Hypothalamus (tissue), 51 donors: ENCODE measurements at regions not wholly inside any gene's neighbourhood (a gene's known extent, or its start where the extent isn't known, plus 50 kb on each side); places are given as distances from the start of the nearest gene placed in this dataset.

Experiments
- DNase-seq, 51 donors: peaks; one replicate each; lab custom pipeline; 2025; lab: John Stamatoyannopoulos, UW

GRCh38 chr4:31983246-31983645, 1263.1 kb downstream of the PCDH7 start:
- no peak for DNase-seq

DNA sequence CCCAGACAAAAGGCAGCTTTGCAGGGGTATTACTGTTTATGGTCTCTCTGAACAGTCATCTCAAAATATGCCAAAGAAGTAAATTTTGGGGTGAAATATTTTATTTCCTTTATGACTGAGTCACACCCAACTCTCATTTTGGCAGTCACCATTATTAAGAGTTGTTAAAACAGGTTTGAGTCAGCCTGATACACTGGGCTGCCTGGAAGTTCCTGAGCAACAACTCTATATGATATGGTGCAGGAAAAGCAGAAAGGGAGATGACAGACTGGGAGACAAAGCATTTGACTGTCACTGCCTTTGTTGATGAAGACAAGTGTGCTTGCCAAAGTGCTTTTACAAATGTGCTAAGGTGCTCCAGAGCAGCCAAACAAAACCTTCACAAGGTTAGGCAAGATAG, 1263.5 kb downstream of the PCDH7 start:
- DNase-seq: no peak

GRCh38 chr4:31984872-31985271, 1264.7 kb downstream of the PCDH7 start:
- no peak for DNase-seq

DNA sequence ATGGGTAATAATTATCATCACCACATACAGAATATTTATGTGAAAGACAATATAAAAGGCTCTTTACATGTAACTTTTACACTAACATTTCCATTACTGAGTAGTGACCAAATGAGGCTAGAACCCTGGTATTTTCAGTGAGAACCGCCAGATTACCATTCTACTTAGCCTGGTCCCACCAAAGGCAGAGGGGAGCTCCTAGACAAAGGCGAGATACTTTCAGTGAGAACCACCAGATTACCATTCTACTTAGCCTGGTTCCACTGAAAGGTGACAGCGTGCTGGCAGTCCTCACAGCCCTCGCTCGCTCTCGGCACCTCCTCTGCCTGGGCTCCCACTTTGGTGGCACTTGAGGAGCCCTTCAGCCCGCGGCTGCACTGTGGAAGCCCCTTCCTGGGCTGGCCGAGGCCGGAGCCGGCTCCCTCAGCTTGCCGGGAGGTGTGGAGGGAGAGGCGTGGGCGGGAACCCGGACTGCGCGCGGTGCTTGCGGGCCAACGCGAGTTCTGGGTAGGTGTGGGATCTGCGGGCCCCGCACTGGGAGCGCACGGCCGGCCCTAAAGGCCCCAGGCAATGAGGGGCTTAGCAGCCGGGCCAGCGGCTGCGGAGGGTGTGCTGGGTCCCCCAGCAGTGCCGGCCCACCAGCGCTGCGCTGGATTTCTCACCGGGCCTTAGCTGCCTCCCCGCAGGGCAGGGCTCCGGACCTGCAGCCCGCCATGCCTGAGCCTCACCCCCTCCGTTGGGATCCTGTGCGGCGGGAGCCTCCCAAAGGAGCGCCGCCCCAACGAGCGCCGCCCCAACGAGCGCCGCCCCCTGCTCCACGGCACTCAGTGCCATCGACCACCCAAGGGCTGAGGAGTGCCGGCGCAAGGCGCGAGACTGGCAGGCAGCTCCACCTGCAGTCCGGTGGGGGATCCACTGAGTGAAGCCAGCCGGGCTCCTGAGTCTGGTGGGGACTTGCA, 1276.1 kb downstream of the PCDH7 start:
- no peak for DNase-seq

DNA sequence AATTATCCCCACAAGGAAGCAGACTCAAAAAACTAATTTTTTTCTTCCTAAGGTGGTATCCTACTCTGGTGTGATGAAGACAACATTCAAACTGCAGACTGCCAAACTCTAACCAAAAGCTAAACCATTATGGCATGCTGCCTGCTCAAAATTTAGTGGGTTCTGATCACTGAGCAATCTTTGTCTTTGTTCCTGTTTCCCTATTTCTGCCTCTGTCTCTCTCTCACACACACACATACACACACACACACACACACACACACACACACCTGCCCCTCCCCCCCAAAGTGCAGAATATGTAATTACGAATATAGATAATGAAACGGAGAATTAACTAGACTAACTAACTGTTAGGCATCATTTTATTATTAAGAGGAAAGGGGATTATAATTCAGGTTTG, 1278.6 kb downstream of the PCDH7 start:
- no peak for DNase-seq

DNA sequence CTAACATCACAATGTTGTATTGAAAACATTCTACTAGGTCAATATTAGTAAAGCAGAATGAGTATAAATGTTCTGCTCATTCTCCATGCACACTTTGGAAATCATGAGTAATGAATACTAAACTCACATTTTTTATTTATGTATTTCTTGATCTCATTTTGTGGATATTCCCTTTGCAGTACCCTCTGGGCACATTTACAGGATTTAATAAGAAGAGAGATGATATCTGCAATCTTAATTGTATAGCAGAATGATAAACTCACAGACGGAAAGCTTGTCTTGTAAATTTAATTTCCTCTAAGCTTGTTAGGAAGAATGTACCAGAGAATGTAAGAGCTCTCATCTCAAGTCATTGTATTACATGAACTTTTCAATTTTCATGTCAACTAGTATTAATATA, 1279.7 kb downstream of the PCDH7 start:
- DNase-seq: no peak

- no peak for DNase-seq
These were observed 1280.8 kb downstream of the PCDH7 start for GRCh38 chr4:32000846-32001488.

GRCh38 chr4:32002037-32002747, 1282.0 kb downstream of the PCDH7 start:
- DNase-seq: no peak

DNA sequence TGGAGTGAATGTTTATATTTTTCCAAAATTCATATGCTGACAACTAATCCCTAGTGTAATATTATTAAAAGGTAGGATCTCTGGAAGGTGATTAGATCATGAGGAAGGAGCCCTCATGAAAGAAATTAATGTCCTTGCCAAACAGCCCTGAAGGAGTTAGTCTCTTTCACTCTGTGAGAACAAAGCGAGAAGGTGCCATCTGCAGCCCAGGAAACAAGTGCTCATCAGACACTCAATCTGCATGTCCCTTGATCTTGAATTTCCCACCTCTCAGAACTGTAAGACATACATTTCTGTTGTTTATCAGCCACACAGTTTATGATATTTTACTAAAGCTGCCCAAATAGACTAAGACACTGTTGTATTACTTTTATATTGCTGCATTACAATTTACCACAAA, 1283.4 kb downstream of the PCDH7 start:
- DNase-seq: no peak

GRCh38 chr4:32010221-32010620, 1290.1 kb downstream of the PCDH7 start:
- no peak for DNase-seq

DNA sequence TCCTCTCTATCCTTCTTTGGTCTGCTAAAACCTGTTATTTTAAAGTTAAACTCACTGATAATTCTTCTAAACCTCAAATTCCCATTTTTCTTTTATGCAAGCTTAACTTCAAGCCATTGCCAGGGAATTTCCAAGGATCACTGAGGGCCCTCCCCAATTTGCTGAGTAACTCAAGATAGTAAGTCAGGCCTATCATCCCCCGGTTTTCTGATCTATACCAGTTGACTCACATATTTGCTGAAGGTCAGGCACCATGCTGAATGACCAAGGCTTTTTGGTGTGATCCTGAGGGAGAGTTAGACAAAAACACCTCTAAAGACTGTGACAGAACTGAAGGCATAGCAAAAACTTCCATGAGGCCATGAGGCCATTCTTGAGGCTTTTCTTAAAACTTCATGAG, 1301.9 kb downstream of the PCDH7 start:
- DNase-seq: no peak

GRCh38 chr4:32025851-32026459, 1305.8 kb downstream of the PCDH7 start:
- DNase-seq: no peak

GRCh38 chr4:32030406-32030805, 1310.2 kb downstream of the PCDH7 start:
- DNase-seq: no peak

- DNase-seq: no peak
These were observed 1310.9 kb downstream of the PCDH7 start for GRCh38 chr4:32031026-32031425.

GRCh38 chr4:32032136-32032672, 1312.0 kb downstream of the PCDH7 start:
- no peak for DNase-seq

- no peak for DNase-seq
These were observed 1317.2 kb downstream of the PCDH7 start for GRCh38 chr4:32037399-32037798.

DNA sequence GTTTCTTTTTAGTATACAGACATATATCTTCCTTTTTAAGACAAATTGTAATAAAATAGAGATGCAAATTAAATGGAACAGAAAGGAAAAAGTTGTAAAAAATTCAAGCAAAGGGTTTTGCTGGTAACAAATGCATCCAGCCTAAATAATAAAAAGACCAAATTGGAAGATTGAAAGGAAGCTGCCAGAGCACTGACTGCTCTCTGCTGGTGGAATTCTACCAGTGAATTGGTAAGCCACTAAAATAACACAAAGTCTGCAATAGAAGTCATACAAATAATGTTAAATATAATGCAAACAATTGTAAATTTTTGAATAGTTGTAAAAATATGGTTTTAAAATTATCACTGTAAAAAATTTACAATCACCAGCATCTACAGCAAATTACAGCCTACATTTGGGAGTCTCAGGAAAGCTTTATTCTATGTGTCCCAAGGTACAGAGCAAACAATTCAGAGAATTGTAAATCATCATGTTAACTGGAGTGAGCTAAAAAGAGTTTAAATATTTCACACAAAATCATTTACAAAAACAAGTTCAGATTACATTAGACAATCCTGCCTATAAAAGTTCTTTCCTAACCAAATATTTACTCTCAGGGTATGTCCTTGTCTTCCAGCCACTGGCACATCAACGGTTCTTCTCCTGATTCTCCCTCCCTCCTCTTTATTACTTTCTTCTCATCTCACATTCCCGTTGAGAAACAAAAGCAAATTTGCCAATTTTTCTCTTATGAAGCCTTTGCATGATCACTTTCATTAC, 1322.5 kb downstream of the PCDH7 start:
- no peak for DNase-seq

DNA sequence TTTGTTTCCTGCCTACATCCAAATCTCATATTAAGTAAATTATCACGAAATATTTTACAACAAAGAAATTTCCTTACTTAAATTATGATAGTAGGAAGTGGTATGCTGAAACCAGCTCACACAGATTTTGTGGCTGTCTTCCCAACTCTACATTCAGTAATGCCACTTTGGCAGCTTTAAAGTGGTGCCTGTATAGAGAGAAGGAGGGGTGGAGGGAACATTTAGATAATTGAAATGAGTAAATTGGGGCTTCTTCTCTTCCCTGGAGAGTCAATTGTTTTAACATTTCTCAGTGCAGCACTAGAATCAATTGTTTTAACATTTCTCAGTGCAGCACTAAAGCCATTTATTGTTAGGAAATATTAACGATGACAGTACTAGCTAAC, 1323.1 kb downstream of the PCDH7 start:
- no peak for DNase-seq

GRCh38 chr4:32061916-32062315, 1341.7 kb downstream of the PCDH7 start:
- DNase-seq: no peak

DNA sequence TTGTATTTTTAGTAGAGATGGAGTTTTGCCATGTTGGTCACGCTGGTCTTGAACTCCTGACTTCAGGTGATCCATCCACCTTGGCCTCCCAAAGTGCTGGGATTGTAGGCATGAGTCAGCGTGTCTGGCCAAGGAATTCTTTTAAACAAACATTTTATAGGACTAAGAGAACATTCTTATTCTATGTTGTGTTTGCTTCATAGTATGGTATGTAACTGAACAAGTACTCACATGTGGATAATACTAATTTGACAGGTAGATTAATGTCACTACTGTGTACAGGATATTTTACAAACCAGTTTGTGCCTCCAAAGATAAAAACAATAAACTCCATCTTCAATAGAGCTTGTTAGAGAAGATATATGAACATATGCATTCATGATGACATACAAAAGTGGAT, 1353.4 kb downstream of the PCDH7 start:
- DNase-seq: no peak
